Psoas muscle (tissue), 7 donors: ENCODE measurements at regions not wholly inside any gene's neighbourhood (a gene's known extent, or its start where the extent isn't known, plus 50 kb on each side); places are given as distances from the start of the nearest gene placed in this dataset.

Experiments
- ATAC-seq, 4 donors: fragments of 200-7000 bp; cut with Tn5 transposase; one replicate each; pipeline ENCODE4 v1.9.1; 2020; ENCODE audit warnings: moderate library complexity in 3 of 4, mild to moderate bottlenecking in 2 of 4
- DNase-seq, 2 donors: peaks; one replicate each; pipeline ENCODE4 v3.0.0-alpha.2; 2020
- H3K27ac ChIP-seq: fragments of 200-600 bp; one replicate; pipeline ENCODE4 v1.8.0; 2022
- H3K27me3 ChIP-seq, 3 donors: fragments of 200-600 bp in 1 of 3; one replicate each; pipeline versions ENCODE4 v1.6.1 to v1.8.0; 2013 to 2022; ENCODE audit warnings: low read length in 2 of 3, mild to moderate bottlenecking in 2 of 3, moderate library complexity in 1 of 3; ENCODE audit not compliant: insufficient read depth in 3 of 3
- H3K36me3 ChIP-seq, 2 donors: fragments of 200-600 bp in 1 of 2; one replicate each; pipeline versions ENCODE4 v1.6.1 to v1.8.0; 2013 to 2022; ENCODE audit warnings: low read depth in 1 of 2, mild to moderate bottlenecking in 1 of 2, moderate library complexity in 1 of 2; ENCODE audit not compliant: insufficient read depth in 1 of 2
- H3K4me1 ChIP-seq: fragments of 200-600 bp; one replicate; pipeline ENCODE4 v1.8.0; 2022
- H3K4me3 ChIP-seq: fragments of 200-600 bp; one replicate; pipeline ENCODE4 v1.8.0; 2022; ENCODE audit warnings: mild to moderate bottlenecking
- H3K9me3 ChIP-seq: fragments of 200-600 bp; one replicate; pipeline ENCODE4 v1.8.0; 2022
- CTCF ChIP-seq: fragments of 200-600 bp; IDR thresholded peaks from one replicate; pipeline ENCODE4 v1.8.0; 2022; ENCODE audit warnings: antibody characterized with exemption
- WGBS, 3 donors: extraction: QIAGEN DNeasy Blood & Tissue Kit; methylation state at CpG; one replicate each; pipeline versions ENCODE4 v1.1.6 to v1.1.7; 2013; 5-methylcytosine and 5-hydroxymethylcytosine counted together
- intact Hi-C, 2 donors: fragments of 100-400 bp; cut with DNase I; formaldehyde crosslinking; loops; one replicate each; pipeline versions ENCODE4 v1.11.0 to v1.14.2; 2022
- donor health status: healthy with polysubstance abuse.
- donor health status: DM: no; HTN: no; CAD: no; lungs with moderate emphysema.
- donor health status: Bipolar disorder and iron deficiency.
- donor health status: healthy.
- donor health status: DM: yes; HTN: yes; CAD: no.
- donor health status: DM: no; HTN: no; CAD: no.
- donor health status: DM: yes; HTN: yes; CAD: no.

GRCh38 chr4:38461342-38461741 lies 202.7 kb upstream of the KLF3 start:
- Histone ChIP-seq H3K27me3 (no peaks in the 10 kb centered on the region), H3K36me3 (no peaks in the 10 kb centered on the region), H3K4me3 (no peak overlapping the region), H3K27ac (no peak overlapping the region), H3K9me3 (no peaks in the 10 kb centered on the region), H3K4me1 (no peaks in the 10 kb centered on the region)
- DNase-seq (no peak), ATAC-seq (no peak)
- no peak for TF ChIP-seq CTCF
- intact Hi-C loops, result no loop called here
- WGBS, 3 donors, result 78 to 89% (median 83%) methylated on average over 7 of the region's 7 CpGs

GRCh38 chr4:38462367-38463055 lies 201.5 kb upstream of the KLF3 start:
- no peaks in the 10 kb centered on the region for H3K36me3 ChIP-seq
- TF ChIP-seq CTCF, result no peak
- intact Hi-C loops, result no loop called here
- DNase-seq (no peak), ATAC-seq (no peak)
- no peak overlapping the region for H3K4me3 ChIP-seq
- H3K9me3 ChIP-seq, result no peaks in the 10 kb centered on the region
- 66 to 73% (median 68%) methylated on average over 6 of the region's 6 CpGs for WGBS, 3 donors
- H3K27me3 ChIP-seq, result no peaks in the 10 kb centered on the region
- no peaks in the 10 kb centered on the region for H3K4me1 ChIP-seq
- H3K27ac ChIP-seq, result no peak overlapping the region

- no peak overlapping the region for H3K27ac ChIP-seq
- intact Hi-C loops, result no loop called here
- 77 to 92% (median 88%) methylated on average over 6 of the region's 6 CpGs for WGBS, 3 donors
These were observed 200.6 kb upstream of the KLF3 start for GRCh38 chr4:38463268-38463958.

GRCh38 chr4:38464328-38464727 lies 199.7 kb upstream of the KLF3 start:
- Histone ChIP-seq H3K27me3 (no peaks in the 10 kb centered on the region), H3K36me3 (no peaks in the 10 kb centered on the region), H3K27ac (no peak overlapping the region), H3K9me3 (no peaks in the 10 kb centered on the region), H3K4me3 (no peak overlapping the region), H3K4me1 (no peaks in the 10 kb centered on the region)
- intact Hi-C loops, result no loop called here
- 86 to 96% (median 88%) methylated on average over 4 of the region's 4 CpGs for WGBS, 3 donors
- no peak for TF ChIP-seq CTCF
- ATAC-seq, result no peak
- no peak for DNase-seq

More at GRCh38 chr4:38463268-38463958, 200.6 kb upstream of the KLF3 start:
- Histone ChIP-seq H3K9me3 (no peaks in the 10 kb centered on the region), H3K27me3 (no peaks in the 10 kb centered on the region), H3K36me3 (no peaks in the 10 kb centered on the region), H3K4me3 (no peak overlapping the region), H3K4me1 (no peaks in the 10 kb centered on the region)
- TF ChIP-seq CTCF, result no peak
- DNase-seq (no peak), ATAC-seq (no peak)
